Transverse colon (tissue), 4 donors: ENCODE measurements at regions not wholly inside any gene's neighbourhood (a gene's known extent, or its start where the extent isn't known, plus 50 kb on each side); places are given as distances from the start of the nearest gene placed in this dataset.

Source experiments
- CTCF ChIP-seq, 5 experiments: fragments of 200-600 bp in 3 of 5; fragments of 450-650 bp in 2 of 5; sonication (generic) in 3 of 5; IDR thresholded peaks; 1 replicate in 2 of 5; 2 replicates in 3 of 5; pipeline ENCODE4 v1.5.1; 2016 to 2017; ENCODE audit warnings: antibody characterized with exemption in 5 of 5, inconsistent platforms in 3 of 5, mild to moderate bottlenecking in 2 of 5, moderate library complexity in 1 of 5
- POLR2A ChIP-seq: fragments of 450-650 bp; IDR thresholded peaks from one replicate; pipeline ENCODE4 v1.6.1; 2016; ENCODE audit warnings: antibody characterized with exemption, mild to moderate bottlenecking, moderate library complexity
- POLR2AphosphoS5 ChIP-seq, 3 donors: sonication (generic); formaldehyde crosslinking; IDR thresholded peaks; one replicate each; pipeline ENCODE4 v1.6.1; 2016; ENCODE audit warnings: antibody characterized with exemption in 3 of 3

- TF ChIP-seq CTCF (IDR thresholded peaks at IDR 0.05) (no peak), POLR2A (no peak), POLR2AphosphoS5 (IDR thresholded peaks at IDR 0.05) (no peak)
These were observed 130.0 kb upstream of the DTNBP1 start for GRCh38 chr6:15792842-15793241.
